Gastroesophageal sphincter (tissue), 3 donors: ENCODE measurements at regions not wholly inside any gene's neighbourhood (a gene's known extent, or its start where the extent isn't known, plus 50 kb on each side); places are given as distances from the start of the nearest gene placed in this dataset.

Experiments used
- CTCF ChIP-seq, 4 experiments: fragments of 200-600 bp in 2 of 4; fragments of 450-650 bp in 2 of 4; sonication (generic) in 1 of 4; IDR thresholded peaks; one replicate each; pipeline ENCODE4 v1.5.1; 2017 to 2019; ENCODE audit warnings: antibody characterized with exemption in 4 of 4, mild to moderate bottlenecking in 2 of 4, moderate library complexity in 2 of 4
- POLR2AphosphoS5 ChIP-seq: sonication (generic); formaldehyde crosslinking; IDR thresholded peaks from one replicate; pipeline ENCODE4 v1.6.1; 2017; ENCODE audit warnings: antibody characterized with exemption

- TF ChIP-seq CTCF (IDR thresholded peaks at IDR 0.05) (peak; percentile 8 to 59 (median 51)), POLR2AphosphoS5 (peak; percentile 80)
Observed at GRCh38 chr10:61835069-61835945, 66.2 kb upstream of the ARID5B start.
